Epidermal melanocyte (primary cell): ENCODE measurements at regions not wholly inside any gene's neighbourhood (a gene's known extent, or its start where the extent isn't known, plus 50 kb on each side); places are given as distances from the start of the nearest gene placed in this dataset.

Experiments
- DNase-seq: peaks from one replicate; pipeline ENCODE4 v3.0.0; 2011; ENCODE audit warnings: low spot score; ENCODE audit not compliant: insufficient read length

- DNase-seq: no peak
These were observed 52.1 kb downstream of the GSC start for GRCh38 chr14:94717808-94718207.

GRCh38 chr14:94716976-94717375 is 52.9 kb downstream of the GSC start:
- DNase-seq: no peak

- no peak for DNase-seq
These were observed 56.8 kb downstream of the GSC start for GRCh38 chr14:94713115-94713514.

- DNase-seq: no peak
These were observed 59.2 kb downstream of the GSC start for GRCh38 chr14:94710731-94711130.

GRCh38 chr14:94707494-94707893 is 62.4 kb downstream of the GSC start:
- DNase-seq: no peak

GRCh38 chr14:94706133-94706532 is 63.8 kb downstream of the GSC start:
- no peak for DNase-seq

GRCh38 chr14:94702629-94703028 is 67.3 kb downstream of the GSC start:
- no peak for DNase-seq

- no peak for DNase-seq
These were observed 68.0 kb downstream of the GSC start for GRCh38 chr14:94701861-94702370.

GRCh38 chr14:94700336-94700735 is 69.6 kb downstream of the GSC start:
- no peak for DNase-seq

- no peak for DNase-seq
These were observed 70.1 kb downstream of the GSC start for GRCh38 chr14:94699831-94700230.

- no peak for DNase-seq
These were observed 71.9 kb downstream of the GSC start for GRCh38 chr14:94697773-94698556.

- no peak for DNase-seq
These were observed 73.4 kb downstream of the GSC start for GRCh38 chr14:94696518-94696917.

GRCh38 chr14:94695231-94695630 is 74.7 kb downstream of the GSC start:
- no peak for DNase-seq

- DNase-seq: no peak
These were observed 78.3 kb downstream of the GSC start for GRCh38 chr14:94691660-94692034.

GRCh38 chr14:94690896-94691659 is 78.8 kb downstream of the GSC start:
- no peak for DNase-seq

GRCh38 chr14:94690486-94690885 is 78.3 kb downstream of the SERPINA3 start:
- DNase-seq: no peak

GRCh38 chr14:94689985-94690400 is 77.8 kb downstream of the SERPINA3 start:
- no peak for DNase-seq

- peak; percentile 51 for DNase-seq
These were observed 77.2 kb downstream of the SERPINA3 start for GRCh38 chr14:94689218-94689984.

- DNase-seq: no peak
These were observed 74.4 kb downstream of the SERPINA3 start for GRCh38 chr14:94686511-94687160.

- DNase-seq: no peak
These were observed 73.7 kb downstream of the SERPINA3 start for GRCh38 chr14:94685681-94686485.
